GM12878 (cell line): ENCODE measurements at regions not wholly inside any gene's neighbourhood (a gene's known extent, or its start where the extent isn't known, plus 50 kb on each side); places are given as distances from the start of the nearest gene placed in this dataset.

ENCODE experiments used
- ATAC-seq: fragments of 200-7000 bp; cut with Tn5 transposase; 3 replicates; pipeline ENCODE4 v1.9.1; 2020; ENCODE audit warnings: mild to moderate bottlenecking, moderate library complexity
- BruUV-seq: library from RNA; stranded (reverse); fragments of 400-500 nt; replicated peaks from 2 replicates; lab custom pipeline; 2021; lab: Mats Ljungman, UMichigan
- CTCF ChIA-PET: fragments of 300-600 bp; sonication (Branson Sonifier 250); formaldehyde crosslinking; extraction: SDS; loops from one replicate; lab custom pipeline; 2021; ENCODE audit warnings: inconsistent platforms; lab: Yijun Ruan, JAX
- POLR2A ChIA-PET: fragments of 350-600 bp; formaldehyde crosslinking; extraction: SDS; loops from one replicate; lab custom pipeline; 2021; ENCODE audit warnings: inconsistent platforms; lab: Charles Lee
- RAD21 ChIA-PET: fragments of 300-600 bp; sonication (Branson Sonifier 250); formaldehyde crosslinking; loops from one replicate; lab custom pipeline; 2023; ENCODE audit warnings: antibody characterized with exemption; ENCODE audit not compliant: unreplicated experiment; lab: Charles Lee
- SMC1A ChIA-PET: fragments of 300-600 bp; sonication (Branson Sonifier 250); formaldehyde crosslinking; loops from one replicate; lab custom pipeline; 2023; ENCODE audit not compliant: unreplicated experiment, uncharacterized antibody; lab: Charles Lee
- DNase-seq: peaks from one replicate; pipeline ENCODE4 v3.0.0-alpha.2; 2011; ENCODE audit warnings: low read depth, low spot score
- FAIRE-seq: peaks from 3 replicates; lab custom pipeline; 2011; peaks lifted over from hg19 to GRCh38; lab: Jason Lieb, UNC
- H2AFZ ChIP-seq: 2 replicates; pipeline ENCODE4 v1.6.0; 2011; ENCODE audit warnings: low read depth, low read length, control low read depth; ENCODE audit not compliant: control insufficient read depth
- H3K27ac ChIP-seq: 2 replicates; pipeline ENCODE4 v1.5.1; 2011; ENCODE audit warnings: control low read depth; ENCODE audit not compliant: control insufficient read depth, insufficient read depth
- H3K27me3 ChIP-seq, 2 experiments: replicated peaks in 1 of 2; 2 replicates each; pipeline versions ENCODE4 v1.6.0 to v1.6.1; 2011; ENCODE audit warnings: low read length in 1 of 2; ENCODE audit not compliant: control insufficient read depth in 2 of 2, insufficient read depth in 2 of 2
- H3K36me3 ChIP-seq, 2 experiments: 2 replicates each; pipeline ENCODE4 v1.5.1; 2011; ENCODE audit warnings: low read length in 1 of 2; ENCODE audit not compliant: control insufficient read depth in 2 of 2, insufficient read depth in 2 of 2
- H3K4me1 ChIP-seq: 2 replicates; pipeline ENCODE4 v1.6.1; 2011; ENCODE audit warnings: mild to moderate bottlenecking, low read length, moderate library complexity, mixed read lengths; ENCODE audit not compliant: control insufficient read depth, insufficient read depth
- H3K4me2 ChIP-seq: 2 replicates; pipeline ENCODE4 v1.6.0; 2011; ENCODE audit warnings: control low read depth; ENCODE audit not compliant: control insufficient read depth, insufficient read depth
- H3K4me3 ChIP-seq: fragments of 200-600 bp; sonication (generic); 2 replicates; pipeline ENCODE4 v1.5.1; 2016
- H3K79me2 ChIP-seq: 2 replicates; pipeline ENCODE4 v1.6.0; 2011; ENCODE audit warnings: low read length; ENCODE audit not compliant: control insufficient read depth, insufficient read depth
- H3K9ac ChIP-seq: 2 replicates; pipeline ENCODE4 v1.8.0; 2011; ENCODE audit warnings: low read length, control low read depth, mixed read lengths; ENCODE audit not compliant: control insufficient read depth, insufficient read depth
- H3K9me3 ChIP-seq: replicated peaks from 3 replicates; pipeline ENCODE4 v1.5.1; 2011; ENCODE audit warnings: mild to moderate bottlenecking, low read length; ENCODE audit not compliant: control insufficient read depth, insufficient read depth
- H4K20me1 ChIP-seq: 2 replicates; pipeline ENCODE4 v1.6.0; 2011; ENCODE audit not compliant: control insufficient read depth, insufficient read depth
- ATF3 ChIP-seq: IDR thresholded peaks from 2 replicates; pipeline ENCODE4 v1.6.1; 2011; ENCODE audit warnings: low read depth, mild to moderate bottlenecking, low read length, moderate library complexity, borderline replicate concordance; ENCODE audit errors: extremely low read depth
- POLR2A ChIP-seq: IDR thresholded peaks from 2 replicates; pipeline ENCODE4 v1.6.1; 2011; ENCODE audit warnings: low read depth, mild to moderate bottlenecking, low read length
- PRDM15 ChIP-seq: fragments of 450-650 bp; formaldehyde crosslinking; IDR thresholded peaks from 2 replicates; pipeline ENCODE4 v1.4.0; 2020; ENCODE audit warnings: mild to moderate bottlenecking, moderate library complexity
- SMC3 ChIP-seq: IDR thresholded peaks from 2 replicates; pipeline ENCODE4 v1.6.1; 2011; ENCODE audit warnings: low read length, improper control_type of control experiment, borderline replicate concordance
- SPI1 ChIP-seq: IDR thresholded peaks from 2 replicates; pipeline ENCODE4 v1.6.1; 2011; ENCODE audit warnings: low read depth, mild to moderate bottlenecking, low read length, moderate library complexity, borderline replicate concordance; ENCODE audit not compliant: insufficient read depth
- TBL1XR1 ChIP-seq: IDR thresholded peaks from 2 replicates; pipeline ENCODE4 v1.6.1; 2012; ENCODE audit warnings: low read depth, low read length, improper control_type of control experiment
- TCF7 ChIP-seq: IDR thresholded peaks from 2 replicates; pipeline ENCODE4 v1.6.1; 2014; ENCODE audit warnings: antibody characterized with exemption, borderline replicate concordance
- YBX1 ChIP-seq: fragments of 450-650 bp; IDR thresholded peaks from 2 replicates; pipeline ENCODE4 v1.6.1; 2016; ENCODE audit warnings: antibody characterized with exemption
- WGBS: methylation state at CpG from one replicate; pipeline ENCODE4 v1.1.6; 2016; ENCODE audit warnings: low lambda C conversion rate; ENCODE audit not compliant: insufficient replicate concordance, insufficient coverage; ENCODE audit errors: missing lambda C conversion rate; 5-methylcytosine and 5-hydroxymethylcytosine counted together
- in situ Hi-C: fragments of 300-500 bp; cut with MboI; formaldehyde crosslinking; loops from 9 replicates; pipeline ENCODE4 v1.14.3; 2018; ENCODE audit warnings: mixed read lengths
- intact Hi-C: fragments of 100-400 bp; cut with micrococcal nuclease; formaldehyde crosslinking; loops from one replicate; pipeline ENCODE4 v1.14.2; 2022; ENCODE audit not compliant: unreplicated experiment

DNA sequence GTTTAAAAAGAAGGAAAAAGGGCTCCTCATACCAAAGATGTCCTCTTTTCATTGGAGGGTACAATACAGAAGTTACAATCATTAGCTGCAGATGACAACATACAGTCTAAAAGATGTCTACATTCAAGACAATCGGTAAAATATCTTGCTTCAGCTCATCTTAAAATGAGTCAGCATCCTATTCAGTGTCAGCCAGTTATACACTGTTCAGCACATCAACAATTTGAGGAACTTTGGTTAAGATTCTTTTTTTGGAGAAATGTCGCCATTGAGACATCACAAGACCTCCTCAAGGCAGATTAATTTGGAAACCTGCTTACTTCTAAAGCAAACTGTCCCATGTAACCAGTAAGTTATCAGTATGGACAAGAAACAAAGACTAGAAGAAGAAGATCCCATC, 100.7 kb upstream of the SLC38A4 start:
- ChIA-PET RAD21 (no interaction called here), POLR2A (no interaction called here), SMC1A (no interaction called here), CTCF (no interaction called here)
- 8% methylated on average over 2 of the region's 2 CpGs for WGBS
- Histone ChIP-seq H2AFZ (no peak overlapping the region), H3K9ac (no peak overlapping the region), H3K27me3 (no peaks in the 10 kb centered on the region), H3K36me3 (no peaks in the 10 kb centered on the region), H3K27ac (no peak overlapping the region), H3K4me3 (no peak overlapping the region), H3K79me2 (no peaks in the 10 kb centered on the region), H3K9me3 (no peaks in the 10 kb centered on the region), H3K4me2 (no peak overlapping the region), H3K4me1 (no peaks in the 10 kb centered on the region), H4K20me1 (no peaks in the 10 kb centered on the region)
- DNase-seq (no peak), ATAC-seq (no peak; the same call in 2 of the 3 replicates), FAIRE-seq (no peak)
- in situ Hi-C loops, result no loop called here
- BruUV-seq, result no TSS peak
- no peak for TF ChIP-seq TCF7
- TF ChIP-seq YBX1, result no peak
- no peak for TF ChIP-seq SPI1
- no peak for TF ChIP-seq POLR2A
- no peak for TF ChIP-seq TBL1XR1
- no peak for TF ChIP-seq SMC3
- TF ChIP-seq PRDM15 (CRISPR knock-in tag), result no peak
- TF ChIP-seq ATF3, result no peak
- intact Hi-C loops, result no loop called here
